ENCODE measurements at regions not wholly inside any gene's neighbourhood (a gene's known extent, or its start where the extent isn't known, plus 50 kb on each side); places are given as distances from the start of the nearest gene placed in this dataset.

DNA sequence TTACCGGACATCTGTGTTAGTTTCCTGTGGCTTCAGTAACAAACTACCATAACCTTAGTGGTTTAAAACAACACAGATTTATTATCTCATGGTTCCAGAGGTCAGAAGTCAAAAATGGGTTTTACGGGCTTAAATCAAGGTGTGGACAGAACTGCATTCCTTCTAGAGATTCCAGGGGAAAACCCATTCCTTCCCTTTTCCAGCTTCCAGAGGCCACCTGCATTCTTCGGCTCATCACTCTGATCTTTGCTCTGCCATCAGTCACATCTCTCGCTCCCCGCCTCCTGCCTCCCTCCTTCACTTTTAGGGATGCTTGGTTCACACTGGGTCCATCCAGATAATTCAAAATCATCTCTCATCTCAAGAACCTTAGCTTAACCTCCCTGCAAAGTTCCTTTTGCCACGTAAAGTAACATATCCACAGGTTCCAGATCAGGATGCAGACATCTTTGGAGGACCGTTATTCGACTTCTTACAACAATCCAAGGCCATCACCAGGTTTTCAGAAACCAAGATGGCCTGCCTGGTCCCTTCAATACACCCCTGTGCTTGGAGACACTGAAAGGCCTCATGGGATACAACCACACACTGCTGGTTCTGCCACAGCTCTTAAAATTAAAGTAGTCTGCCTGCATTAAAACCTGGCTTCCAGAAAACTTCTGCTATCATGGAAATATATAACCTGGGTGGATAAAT is 225.9 kb upstream of the MYO3A start:
- H3K4me3 ChIP-seq, result no peak overlapping the region

DNA sequence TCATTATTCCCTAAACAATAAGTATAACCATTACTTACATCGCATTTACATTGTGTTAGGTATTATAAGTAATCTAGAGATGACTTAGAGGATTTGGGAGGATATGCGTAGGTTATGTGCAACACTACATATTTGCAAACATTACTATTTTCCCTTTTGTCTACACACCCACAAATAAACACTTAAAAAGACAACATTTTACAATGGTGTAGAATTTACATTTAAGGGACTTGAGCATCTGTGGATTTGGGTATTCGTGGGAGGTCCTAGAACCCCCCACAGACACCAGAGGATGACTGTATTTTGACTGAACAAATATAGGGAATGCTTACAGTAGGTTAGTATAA is 220.2 kb upstream of the MYO3A start:
- Histone ChIP-seq H3K27ac (no peak overlapping the region), H3K4me3 (no peak overlapping the region)
- TF ChIP-seq, protein P1, sequence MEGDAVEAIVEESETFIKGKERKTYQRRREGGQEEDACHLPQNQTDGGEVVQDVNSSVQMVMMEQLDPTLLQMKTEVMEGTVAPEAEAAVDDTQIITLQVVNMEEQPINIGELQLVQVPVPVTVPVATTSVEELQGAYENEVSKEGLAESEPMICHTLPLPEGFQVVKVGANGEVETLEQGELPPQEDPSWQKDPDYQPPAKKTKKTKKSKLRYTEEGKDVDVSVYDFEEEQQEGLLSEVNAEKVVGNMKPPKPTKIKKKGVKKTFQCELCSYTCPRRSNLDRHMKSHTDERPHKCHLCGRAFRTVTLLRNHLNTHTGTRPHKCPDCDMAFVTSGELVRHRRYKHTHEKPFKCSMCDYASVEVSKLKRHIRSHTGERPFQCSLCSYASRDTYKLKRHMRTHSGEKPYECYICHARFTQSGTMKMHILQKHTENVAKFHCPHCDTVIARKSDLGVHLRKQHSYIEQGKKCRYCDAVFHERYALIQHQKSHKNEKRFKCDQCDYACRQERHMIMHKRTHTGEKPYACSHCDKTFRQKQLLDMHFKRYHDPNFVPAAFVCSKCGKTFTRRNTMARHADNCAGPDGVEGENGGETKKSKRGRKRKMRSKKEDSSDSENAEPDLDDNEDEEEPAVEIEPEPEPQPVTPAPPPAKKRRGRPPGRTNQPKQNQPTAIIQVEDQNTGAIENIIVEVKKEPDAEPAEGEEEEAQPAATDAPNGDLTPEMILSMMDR (IDR thresholded peaks at IDR 0.05), result no peak
- DNase-seq (ENCODE audit: low spot score), result no peak

More for the DNA sequence above, 225.9 kb upstream of the MYO3A start:
- DNase-seq (ENCODE audit: low spot score), result no peak
- TF ChIP-seq, protein P1 (IDR thresholded peaks at IDR 0.05), result no peak
- H3K27ac ChIP-seq, result no peak overlapping the region

DNA sequence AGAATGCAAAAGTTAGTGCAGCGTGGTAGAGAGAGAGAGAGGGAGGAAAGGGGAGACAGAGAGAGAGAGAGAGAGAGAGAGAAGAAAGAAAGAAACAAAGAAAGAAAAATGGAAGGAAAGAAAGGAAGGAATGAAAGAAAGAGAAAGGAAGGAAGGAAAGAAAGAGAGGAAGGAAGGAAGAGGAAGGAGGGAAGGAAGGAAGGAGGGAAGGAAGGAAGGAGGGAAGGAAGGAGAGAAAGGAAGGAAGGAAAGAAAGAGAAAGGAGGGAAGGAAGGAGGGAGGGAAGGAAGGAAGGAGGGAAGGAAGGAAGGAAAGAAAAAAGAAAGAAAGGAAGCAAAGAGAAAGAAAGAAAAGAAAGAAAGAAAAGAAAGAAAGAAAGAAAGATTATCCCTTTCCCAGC is 209.8 kb upstream of the MYO3A start:
- no peak overlapping the region for H3K27ac ChIP-seq
- no peak for DNase-seq (ENCODE audit: low spot score)
- no peak overlapping the region for H3K4me3 ChIP-seq
- TF ChIP-seq, protein P1 (IDR thresholded peaks at IDR 0.05), result no peak

DNA sequence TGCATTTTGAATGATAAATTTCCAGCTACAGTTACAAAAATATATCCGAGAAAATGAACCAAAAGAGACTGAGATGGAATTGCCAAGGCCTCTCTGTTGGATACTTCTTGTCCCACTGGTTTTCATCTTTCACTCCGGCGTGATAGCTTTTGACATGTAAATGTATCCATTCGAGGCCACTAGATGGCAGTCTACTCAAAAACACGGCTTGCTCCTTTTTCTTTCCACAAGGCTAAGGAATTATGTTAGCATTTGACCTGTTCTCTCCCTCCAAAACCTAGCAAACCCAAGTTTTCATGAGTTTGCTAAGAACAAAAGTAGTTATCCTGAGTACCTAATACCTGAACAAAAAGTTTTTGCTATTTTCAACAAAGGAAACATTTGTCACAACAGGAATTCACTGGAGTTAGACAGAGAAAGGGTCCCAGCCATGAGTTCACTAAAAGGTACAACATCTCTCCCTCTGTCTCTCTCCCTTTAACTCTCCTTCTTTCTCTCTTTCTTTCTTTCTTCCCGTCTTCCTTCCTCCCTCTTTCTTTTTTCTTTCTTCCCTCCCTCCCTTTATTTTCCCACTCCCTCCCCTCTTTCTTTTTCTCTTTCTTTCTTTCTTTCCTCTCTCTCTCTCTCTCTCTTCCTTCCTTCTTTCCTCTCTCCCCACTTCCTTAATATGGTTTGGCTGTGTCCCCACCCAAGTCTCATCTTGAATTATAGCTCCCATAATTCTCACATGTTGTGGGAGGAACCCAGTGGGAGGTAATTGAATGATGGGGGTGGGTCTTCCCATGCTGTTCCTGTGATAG is 207.9 kb upstream of the MYO3A start:
- DNase-seq (ENCODE audit: low spot score), result no peak

DNA sequence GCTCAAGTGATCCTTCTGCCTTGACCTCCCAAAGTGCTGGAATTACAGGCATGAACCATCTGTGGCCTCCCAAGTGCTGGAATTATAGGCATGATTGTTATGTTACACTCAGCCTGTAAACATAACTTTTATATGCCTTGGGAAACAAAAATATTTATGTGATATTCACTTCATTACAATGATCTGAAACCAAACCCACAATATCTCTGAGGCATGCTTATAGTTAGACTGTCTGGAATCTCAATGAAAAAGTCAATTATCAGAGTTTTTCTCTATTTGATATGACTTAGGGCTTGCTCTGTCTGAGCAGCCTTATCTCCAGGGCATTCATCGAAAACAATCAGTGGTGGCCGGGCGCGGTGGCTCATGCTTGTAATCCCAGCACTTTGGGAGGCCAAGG is 195.3 kb upstream of the MYO3A start:
- Histone ChIP-seq H3K27ac (no peak overlapping the region), H3K4me3 (no peak overlapping the region)
- DNase-seq (ENCODE audit: low spot score), result no peak
- TF ChIP-seq, protein P1 (IDR thresholded peaks at IDR 0.05), result no peak

More for the DNA sequence above, 207.9 kb upstream of the MYO3A start:
- no peak overlapping the region for H3K27ac ChIP-seq
- TF ChIP-seq, protein P1 (IDR thresholded peaks at IDR 0.05), result peak; percentile 53
- no peak overlapping the region for H3K4me3 ChIP-seq

DNA sequence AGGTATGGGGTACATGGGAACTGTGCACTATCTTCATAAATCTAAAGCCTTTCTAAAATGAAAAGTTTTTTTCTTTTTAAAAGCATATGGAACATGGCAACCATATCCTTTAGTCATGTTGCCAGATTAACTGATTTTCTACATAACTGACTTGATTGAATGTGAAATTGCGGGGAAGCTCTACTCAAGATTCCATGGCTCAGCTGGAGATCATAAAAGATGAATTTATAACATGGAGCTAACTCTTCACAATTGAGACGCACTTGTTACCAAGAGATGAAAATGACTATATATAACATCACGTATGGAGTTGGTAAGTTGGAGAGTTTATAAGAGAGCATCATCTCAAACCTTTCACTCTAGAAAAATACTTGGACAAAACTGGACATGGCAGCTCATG is 190.2 kb upstream of the MYO3A start:
- DNase-seq (ENCODE audit: low spot score), result no peak
- TF ChIP-seq, protein P1 (IDR thresholded peaks at IDR 0.05), result no peak
- H3K4me3 ChIP-seq, result no peak overlapping the region
- H3K27ac ChIP-seq, result no peak overlapping the region

DNA sequence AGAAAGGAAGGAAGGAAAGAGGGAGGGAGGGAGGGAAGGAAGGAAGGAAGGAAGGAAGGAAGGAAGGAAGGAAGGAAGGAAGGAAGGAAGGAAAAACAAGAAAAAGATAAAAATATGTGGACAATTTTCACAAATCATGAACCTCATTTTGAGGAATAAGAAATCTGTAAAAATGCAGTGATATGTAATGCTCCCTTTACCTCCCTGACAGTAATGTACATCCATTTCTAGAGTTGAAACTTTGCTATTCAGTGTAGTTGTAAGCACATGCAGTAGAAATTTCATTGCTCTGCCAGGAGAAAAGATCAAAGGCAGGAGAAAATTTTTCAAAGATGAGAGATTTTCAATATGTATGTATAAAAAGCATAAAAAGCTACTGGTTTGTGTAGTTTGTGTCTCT is 189.5 kb upstream of the MYO3A start:
- TF ChIP-seq, protein P1 (IDR thresholded peaks at IDR 0.05), result no peak
- Histone ChIP-seq H3K4me3 (no peak overlapping the region), H3K27ac (no peak overlapping the region)
- DNase-seq (ENCODE audit: low spot score), result no peak
